Body of pancreas (tissue), 4 donors: ENCODE measurements at regions not wholly inside any gene's neighbourhood (a gene's known extent, or its start where the extent isn't known, plus 50 kb on each side); places are given as distances from the start of the nearest gene placed in this dataset.

Experiments
- POLR2A ChIP-seq, 3 donors: fragments of 450-650 bp; IDR thresholded peaks; one replicate each; pipeline ENCODE4 v1.6.1; 2016; ENCODE audit warnings: antibody characterized with exemption in 3 of 3, mild to moderate bottlenecking in 2 of 3
- TF ChIP-seq, protein P1 (sequence below), 7 experiments: fragments of 450-650 bp in 4 of 7; fragments of 200-600 bp in 3 of 7; sonication (generic) in 3 of 7; IDR thresholded peaks; one replicate each; pipeline ENCODE4 v1.5.1; 2016 to 2019; ENCODE audit warnings: antibody characterized with exemption in 7 of 7

DNA sequence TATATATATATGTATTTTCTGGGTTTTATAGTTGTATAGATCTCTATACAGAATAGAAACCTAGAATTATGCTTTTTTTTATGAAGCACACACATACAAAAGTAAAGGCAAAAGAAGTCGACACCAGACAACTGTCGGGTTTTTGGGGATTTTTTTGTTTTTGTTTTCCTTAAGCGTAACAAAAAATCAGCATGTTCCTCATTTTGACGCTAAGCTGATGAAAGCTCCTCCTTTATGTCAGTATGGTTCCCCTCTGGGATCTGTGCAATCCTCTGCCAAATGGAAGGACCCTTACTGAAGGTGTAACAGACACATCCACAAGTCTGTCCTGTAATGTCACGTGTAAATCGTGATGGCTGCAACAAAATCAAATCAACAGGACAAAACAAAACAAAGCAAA is 226.2 kb downstream of the RHOU start:
- TF ChIP-seq, protein P1, sequence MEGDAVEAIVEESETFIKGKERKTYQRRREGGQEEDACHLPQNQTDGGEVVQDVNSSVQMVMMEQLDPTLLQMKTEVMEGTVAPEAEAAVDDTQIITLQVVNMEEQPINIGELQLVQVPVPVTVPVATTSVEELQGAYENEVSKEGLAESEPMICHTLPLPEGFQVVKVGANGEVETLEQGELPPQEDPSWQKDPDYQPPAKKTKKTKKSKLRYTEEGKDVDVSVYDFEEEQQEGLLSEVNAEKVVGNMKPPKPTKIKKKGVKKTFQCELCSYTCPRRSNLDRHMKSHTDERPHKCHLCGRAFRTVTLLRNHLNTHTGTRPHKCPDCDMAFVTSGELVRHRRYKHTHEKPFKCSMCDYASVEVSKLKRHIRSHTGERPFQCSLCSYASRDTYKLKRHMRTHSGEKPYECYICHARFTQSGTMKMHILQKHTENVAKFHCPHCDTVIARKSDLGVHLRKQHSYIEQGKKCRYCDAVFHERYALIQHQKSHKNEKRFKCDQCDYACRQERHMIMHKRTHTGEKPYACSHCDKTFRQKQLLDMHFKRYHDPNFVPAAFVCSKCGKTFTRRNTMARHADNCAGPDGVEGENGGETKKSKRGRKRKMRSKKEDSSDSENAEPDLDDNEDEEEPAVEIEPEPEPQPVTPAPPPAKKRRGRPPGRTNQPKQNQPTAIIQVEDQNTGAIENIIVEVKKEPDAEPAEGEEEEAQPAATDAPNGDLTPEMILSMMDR (IDR thresholded peaks at IDR 0.05): no peak
- TF ChIP-seq POLR2A (IDR thresholded peaks at IDR 0.05): no peak
